GM21723 (cell line): ENCODE measurements at regions not wholly inside any gene's neighbourhood (a gene's known extent, or its start where the extent isn't known, plus 50 kb on each side); places are given as distances from the start of the nearest gene placed in this dataset.
"Not testable (repeated sequence)": the region's sequence is repeated elsewhere in the genome, so short reads cannot be mapped to it uniquely, and the experiment has no call there.

Source experiments
- ATAC-seq: cut with Tn5 transposase; IDR thresholded peaks from one replicate; pipeline ENCODE4 v1.9.1; 2021; ENCODE audit warnings: mild to moderate bottlenecking, moderate library complexity; ENCODE audit not compliant: unreplicated experiment

GRCh38 chr3:39651993-39652739, 157.2 kb upstream of the MYRIP start:
- no peak for ATAC-seq

GRCh38 chr3:39655718-39656117, 153.7 kb upstream of the MYRIP start:
- ATAC-seq = not testable (repeated sequence)

- ATAC-seq = no peak
Observed at GRCh38 chr3:39657075-39657474, 152.3 kb upstream of the MYRIP start.

- no peak for ATAC-seq
Observed at GRCh38 chr3:39657775-39658174, 151.6 kb upstream of the MYRIP start.

- no peak for ATAC-seq
Observed at GRCh38 chr3:39664931-39665330, 144.5 kb upstream of the MYRIP start.

- no peak for ATAC-seq
Observed at GRCh38 chr3:39665441-39665840, 144.0 kb upstream of the MYRIP start.

- peak; percentile 57 for ATAC-seq
Observed at GRCh38 chr3:39668420-39668819, 141.0 kb upstream of the MYRIP start.

GRCh38 chr3:39671116-39671515, 138.3 kb upstream of the MYRIP start:
- ATAC-seq = no peak

GRCh38 chr3:39671600-39671999, 137.8 kb upstream of the MYRIP start:
- no peak for ATAC-seq

- no peak for ATAC-seq
Observed at GRCh38 chr3:39705351-39705900, 104.0 kb upstream of the MYRIP start.

GRCh38 chr3:39707314-39707909, 102.0 kb upstream of the MYRIP start:
- ATAC-seq = peak; percentile 69

GRCh38 chr3:39712413-39713048, 96.9 kb upstream of the MYRIP start:
- ATAC-seq = no peak

- ATAC-seq = not testable (repeated sequence)
Observed at GRCh38 chr3:39713341-39713740, 96.1 kb upstream of the MYRIP start.

- no peak for ATAC-seq
Observed at GRCh38 chr3:39716849-39717248, 92.6 kb upstream of the MYRIP start.

- no peak for ATAC-seq
Observed at GRCh38 chr3:39718674-39719595, 90.5 kb upstream of the MYRIP start.

GRCh38 chr3:39721076-39721475, 88.3 kb upstream of the MYRIP start:
- no peak for ATAC-seq

GRCh38 chr3:39724233-39724846, 85.1 kb upstream of the MYRIP start:
- ATAC-seq = no peak

- no peak for ATAC-seq
Observed at GRCh38 chr3:39725321-39725720, 84.1 kb upstream of the MYRIP start.

- no peak for ATAC-seq
Observed at GRCh38 chr3:39727415-39727814, 82.0 kb upstream of the MYRIP start.

GRCh38 chr3:39733804-39734203, 75.6 kb upstream of the MYRIP start:
- ATAC-seq = no peak
